ENCODE measurements at regions not wholly inside any gene's neighbourhood (a gene's known extent, or its start where the extent isn't known, plus 50 kb on each side); places are given as distances from the start of the nearest gene placed in this dataset.
"Not testable (repeated sequence)": the region's sequence is repeated elsewhere in the genome, so short reads cannot be mapped to it uniquely, and the experiment has no call there.

DNA sequence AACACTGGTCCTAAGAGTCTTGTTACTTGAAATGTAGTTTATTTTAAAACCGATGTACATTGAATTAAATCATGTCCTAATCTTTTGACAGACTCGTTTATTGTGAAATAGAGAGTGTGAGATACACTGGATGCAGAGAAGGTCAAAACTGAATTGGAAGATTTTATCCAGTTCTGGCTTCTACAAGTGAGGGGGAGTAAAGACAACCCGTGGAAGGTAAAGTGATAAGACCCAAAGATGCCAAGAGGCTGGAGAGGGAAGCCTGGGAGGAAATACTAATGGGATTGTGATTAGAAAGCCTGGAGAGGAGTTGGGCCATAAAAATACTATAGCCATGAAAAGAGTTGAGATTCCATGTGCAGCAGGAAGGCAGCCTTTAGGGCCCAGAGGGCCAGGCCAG is 424.5 kb upstream of the NR3C2 start:
- no peaks in the 10 kb centered on the region for H3K36me3 Mint-ChIP-seq (ENCODE audit: low read depth)
- no peak overlapping the region for H3K27ac Mint-ChIP-seq
- no peaks in the 10 kb centered on the region for H3K27me3 Mint-ChIP-seq (ENCODE audit: low read depth)

GRCh38 chr4:148857973-148858534 is 415.8 kb upstream of the NR3C2 start:
- no peaks in the 10 kb centered on the region for H3K36me3 Mint-ChIP-seq (ENCODE audit: low read depth)
- H3K27ac Mint-ChIP-seq, result no peak overlapping the region
- POLR2A ChIA-PET, result no interaction called here

More for the DNA sequence above, 424.5 kb upstream of the NR3C2 start:
- Mint-ChIP-seq H3K4me3 (no peak overlapping the region), H3K9me3 (ENCODE audit: insufficient read depth) (no peaks in the 10 kb centered on the region), H3K4me1 (ENCODE audit: low read depth) (no peaks in the 10 kb centered on the region)
- CTCF ChIA-PET, result no interaction called here
- DNase-seq, result no peak
- no peak for ATAC-seq
- POLR2A ChIA-PET, result no interaction called here

DNA sequence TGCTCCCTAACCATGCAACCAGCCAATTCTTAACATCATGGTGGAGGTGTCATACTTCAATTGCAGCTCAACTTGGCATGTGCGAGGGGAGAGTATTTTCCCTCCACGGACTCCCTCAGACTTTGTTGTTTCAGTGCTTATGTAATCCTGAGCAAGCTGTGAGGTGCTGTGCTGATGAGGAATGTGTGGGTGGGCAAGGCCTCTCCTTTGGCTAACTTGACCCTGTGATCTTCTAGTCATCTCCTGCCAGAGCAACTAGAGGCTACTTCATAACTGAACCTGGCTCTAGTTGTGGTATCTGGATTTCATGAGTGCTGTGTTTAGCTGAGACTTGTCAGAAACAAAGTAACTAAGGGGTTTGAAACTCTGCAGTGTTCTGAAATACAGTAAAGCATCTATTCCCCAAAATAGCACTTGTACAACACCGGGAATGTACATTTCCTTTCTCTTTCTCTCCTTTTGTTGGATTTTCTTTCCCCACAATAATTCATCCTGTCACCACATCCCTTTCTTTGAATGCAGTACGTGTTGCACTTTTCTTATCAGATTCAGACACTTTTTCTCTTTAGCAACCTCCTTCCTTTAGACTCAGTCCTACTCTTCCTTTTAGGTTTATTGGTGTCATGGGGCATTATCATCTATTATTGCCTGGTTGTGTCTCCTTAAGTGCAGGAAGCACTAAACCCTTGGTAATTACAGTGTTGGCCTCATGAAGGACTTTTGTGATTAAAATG is 415.2 kb upstream of the NR3C2 start:
- H3K36me3 Mint-ChIP-seq (ENCODE audit: low read depth), result no peaks in the 10 kb centered on the region
- ChIA-PET POLR2A (no interaction called here), CTCF (no interaction called here)
- H3K27ac Mint-ChIP-seq, result no peak overlapping the region
- no peak for ATAC-seq
- no peaks in the 10 kb centered on the region for H3K9me3 Mint-ChIP-seq (ENCODE audit: insufficient read depth)
- H3K4me3 Mint-ChIP-seq, result no peak overlapping the region
- H3K27me3 Mint-ChIP-seq (ENCODE audit: low read depth), result no peaks in the 10 kb centered on the region
- no peak for DNase-seq
- H3K4me1 Mint-ChIP-seq (ENCODE audit: low read depth), result no peaks in the 10 kb centered on the region

More at GRCh38 chr4:148857973-148858534, 415.8 kb upstream of the NR3C2 start:
- H3K4me1 Mint-ChIP-seq (ENCODE audit: low read depth), result no peaks in the 10 kb centered on the region
- no peaks in the 10 kb centered on the region for H3K9me3 Mint-ChIP-seq (ENCODE audit: insufficient read depth)
- H3K4me3 Mint-ChIP-seq, result no peak overlapping the region
- DNase-seq (no peak), ATAC-seq (no peak)
- no peaks in the 10 kb centered on the region for H3K27me3 Mint-ChIP-seq (ENCODE audit: low read depth)
- CTCF ChIA-PET, result no interaction called here

DNA sequence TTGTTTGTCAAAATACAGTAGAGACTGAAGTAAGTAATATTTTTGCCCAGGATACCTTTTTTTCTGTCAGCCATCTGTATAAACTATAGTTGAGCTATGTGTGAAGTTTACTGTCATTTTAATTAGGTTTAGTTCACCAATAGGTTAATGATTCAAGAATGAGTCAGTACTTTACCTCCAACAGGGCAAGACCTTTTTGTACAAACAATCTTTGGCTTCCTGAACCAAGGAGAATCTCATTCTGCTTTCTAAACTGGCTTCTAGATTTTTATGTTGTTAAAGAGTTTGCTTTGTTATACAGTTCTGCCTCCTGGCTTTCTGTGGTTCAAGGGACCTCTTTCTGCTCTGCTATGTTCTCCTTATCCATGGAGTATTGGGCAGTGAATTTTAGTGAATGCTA is 412.0 kb upstream of the NR3C2 start:
- ATAC-seq (no peak), DNase-seq (no peak)
- no peaks in the 10 kb centered on the region for H3K36me3 Mint-ChIP-seq (ENCODE audit: low read depth)
- ChIA-PET CTCF (no interaction called here), POLR2A (no interaction called here)
- no peak overlapping the region for H3K27ac Mint-ChIP-seq
- H3K4me1 Mint-ChIP-seq (ENCODE audit: low read depth), result no peaks in the 10 kb centered on the region
- H3K27me3 Mint-ChIP-seq (ENCODE audit: low read depth), result no peaks in the 10 kb centered on the region
- H3K9me3 Mint-ChIP-seq (ENCODE audit: insufficient read depth), result no peaks in the 10 kb centered on the region
- no peak overlapping the region for H3K4me3 Mint-ChIP-seq

DNA sequence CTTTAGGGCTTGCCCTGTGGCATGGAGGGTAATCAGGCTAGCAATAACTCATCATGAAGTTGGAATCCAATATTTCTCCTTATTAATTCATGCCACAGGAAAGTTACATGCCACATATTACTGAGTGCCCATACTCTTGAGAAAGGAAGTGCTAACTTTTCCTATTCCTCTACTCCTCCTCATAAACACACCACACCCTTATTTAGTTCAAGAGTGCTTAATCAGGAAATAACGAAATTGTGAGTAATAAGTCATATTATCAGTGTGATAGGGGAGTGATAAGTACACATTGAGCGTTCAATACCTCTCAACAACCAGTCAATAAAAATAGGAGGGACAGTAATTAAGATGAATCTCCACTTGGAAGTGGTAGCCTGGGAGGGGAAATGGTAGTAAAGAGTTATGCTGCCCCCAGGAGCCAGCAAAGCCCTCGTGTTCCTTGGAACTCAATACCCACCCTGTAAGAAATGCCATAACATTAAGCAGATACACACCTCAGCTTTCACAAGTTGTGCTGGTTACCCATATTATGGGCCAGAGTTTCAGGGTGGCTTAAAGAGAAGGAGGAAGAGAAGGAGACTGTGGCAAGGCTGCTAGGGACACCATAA is 410.0 kb upstream of the NR3C2 start:
- no peak overlapping the region for H3K27ac Mint-ChIP-seq

GRCh38 chr4:148850257-148850995 is 408.2 kb upstream of the NR3C2 start:
- H3K36me3 Mint-ChIP-seq (ENCODE audit: low read depth), result no peaks in the 10 kb centered on the region
- CTCF ChIA-PET, result no interaction called here
- DNase-seq, result no peak
- H3K9me3 Mint-ChIP-seq (ENCODE audit: insufficient read depth), result no peaks in the 10 kb centered on the region
- no peak for ATAC-seq
- POLR2A ChIA-PET, result no interaction called here
- H3K27ac Mint-ChIP-seq, result no peak overlapping the region
- H3K4me3 Mint-ChIP-seq, result no peak overlapping the region
- H3K27me3 Mint-ChIP-seq (ENCODE audit: low read depth), result no peaks in the 10 kb centered on the region
- H3K4me1 Mint-ChIP-seq (ENCODE audit: low read depth), result no peaks in the 10 kb centered on the region

More for the DNA sequence above, 410.0 kb upstream of the NR3C2 start:
- Mint-ChIP-seq H3K27me3 (ENCODE audit: low read depth) (no peaks in the 10 kb centered on the region), H3K36me3 (ENCODE audit: low read depth) (no peaks in the 10 kb centered on the region), H3K4me1 (ENCODE audit: low read depth) (no peaks in the 10 kb centered on the region), H3K9me3 (ENCODE audit: insufficient read depth) (no peaks in the 10 kb centered on the region), H3K4me3 (no peak overlapping the region)
- CTCF ChIA-PET, result no interaction called here
- DNase-seq (no peak), ATAC-seq (no peak)
- POLR2A ChIA-PET, result no interaction called here

GRCh38 chr4:148849581-148849980 is 407.4 kb upstream of the NR3C2 start:
- no peak for DNase-seq
- no peak for ATAC-seq
- Mint-ChIP-seq H3K4me1 (ENCODE audit: low read depth) (no peaks in the 10 kb centered on the region), H3K36me3 (ENCODE audit: low read depth) (no peaks in the 10 kb centered on the region), H3K4me3 (no peak overlapping the region), H3K9me3 (ENCODE audit: insufficient read depth) (no peaks in the 10 kb centered on the region), H3K27ac (no peak overlapping the region), H3K27me3 (ENCODE audit: low read depth) (no peaks in the 10 kb centered on the region)
- ChIA-PET CTCF (no interaction called here), POLR2A (no interaction called here)

- Mint-ChIP-seq H3K9me3 (ENCODE audit: insufficient read depth) (no peaks in the 10 kb centered on the region), H3K27ac (no peak overlapping the region), H3K4me3 (no peak overlapping the region), H3K27me3 (ENCODE audit: low read depth) (no peaks in the 10 kb centered on the region), H3K36me3 (ENCODE audit: low read depth) (no peaks in the 10 kb centered on the region), H3K4me1 (ENCODE audit: low read depth) (no peaks in the 10 kb centered on the region)
- DNase-seq, result no peak
- ChIA-PET CTCF (no interaction called here), POLR2A (no interaction called here)
- no peak for ATAC-seq
Observed at GRCh38 chr4:148847544-148848255, 405.5 kb upstream of the NR3C2 start.

- no peak overlapping the region for H3K4me3 Mint-ChIP-seq
- ChIA-PET POLR2A (no interaction called here), CTCF (no interaction called here)
- H3K4me1 Mint-ChIP-seq (ENCODE audit: low read depth), result no peaks in the 10 kb centered on the region
- H3K36me3 Mint-ChIP-seq (ENCODE audit: low read depth), result no peaks in the 10 kb centered on the region
- H3K27ac Mint-ChIP-seq, result no peak overlapping the region
- DNase-seq, result no peak
- H3K9me3 Mint-ChIP-seq (ENCODE audit: insufficient read depth), result no peaks in the 10 kb centered on the region
- no peak for ATAC-seq
- no peaks in the 10 kb centered on the region for H3K27me3 Mint-ChIP-seq (ENCODE audit: low read depth)
Observed at GRCh38 chr4:148845609-148846008, 403.4 kb upstream of the NR3C2 start.

- no peak for DNase-seq
- ChIA-PET POLR2A (interaction anchor here (0.7 kb wide), 1 partner anchor 66 kb away, joined by 3 read pairs; no protein-coding TSS in a partner anchor), CTCF (no interaction called here)
- Mint-ChIP-seq H3K27me3 (ENCODE audit: low read depth) (no peaks in the 10 kb centered on the region), H3K4me3 (no peak overlapping the region), H3K9me3 (ENCODE audit: insufficient read depth) (no peaks in the 10 kb centered on the region), H3K36me3 (ENCODE audit: low read depth) (no peaks in the 10 kb centered on the region), H3K4me1 (ENCODE audit: low read depth) (no peaks in the 10 kb centered on the region), H3K27ac (no peak overlapping the region)
- no peak for ATAC-seq
Observed at GRCh38 chr4:148843625-148844024, 401.4 kb upstream of the NR3C2 start.

- H3K36me3 Mint-ChIP-seq (ENCODE audit: low read depth), result no peaks in the 10 kb centered on the region
- no peak overlapping the region for H3K27ac Mint-ChIP-seq
- H3K27me3 Mint-ChIP-seq (ENCODE audit: low read depth), result no peaks in the 10 kb centered on the region
- H3K4me3 Mint-ChIP-seq, result no peak overlapping the region
- CTCF ChIA-PET, result no interaction called here
- POLR2A ChIA-PET, result interaction anchor here (0.6 kb wide), 1 partner anchor 1443 kb away, joined by 3 read pairs; no protein-coding TSS in a partner anchor
- ATAC-seq (no peak), DNase-seq (no peak)
- H3K9me3 Mint-ChIP-seq (ENCODE audit: insufficient read depth), result no peaks in the 10 kb centered on the region
- H3K4me1 Mint-ChIP-seq (ENCODE audit: low read depth), result no peaks in the 10 kb centered on the region
Observed at GRCh38 chr4:148842843-148843242, 400.6 kb upstream of the NR3C2 start.

GRCh38 chr4:148837571-148837970 is 395.4 kb upstream of the NR3C2 start:
- H3K27ac Mint-ChIP-seq; H3K4me1 Mint-ChIP-seq (ENCODE audit: low read depth); H3K9me3 Mint-ChIP-seq (ENCODE audit: insufficient read depth); H3K27me3 Mint-ChIP-seq (ENCODE audit: low read depth); H3K4me3 Mint-ChIP-seq; CTCF ChIA-PET; H3K36me3 Mint-ChIP-seq (ENCODE audit: low read depth); DNase-seq; ATAC-seq; POLR2A ChIA-PET: not testable (repeated sequence)
